ENCODE measurements at regions not wholly inside any gene's neighbourhood (a gene's known extent, or its start where the extent isn't known, plus 50 kb on each side); places are given as distances from the start of the nearest gene placed in this dataset.
"Not testable (repeated sequence)": the region's sequence is repeated elsewhere in the genome, so short reads cannot be mapped to it uniquely, and the experiment has no call there.

- DNase-seq (ENCODE audit: low spot score), result no peak
- FAIRE-seq, result no peak
Observed at GRCh38 chr14:38045461-38045860, 162.2 kb upstream of the SSTR1 start.

DNA sequence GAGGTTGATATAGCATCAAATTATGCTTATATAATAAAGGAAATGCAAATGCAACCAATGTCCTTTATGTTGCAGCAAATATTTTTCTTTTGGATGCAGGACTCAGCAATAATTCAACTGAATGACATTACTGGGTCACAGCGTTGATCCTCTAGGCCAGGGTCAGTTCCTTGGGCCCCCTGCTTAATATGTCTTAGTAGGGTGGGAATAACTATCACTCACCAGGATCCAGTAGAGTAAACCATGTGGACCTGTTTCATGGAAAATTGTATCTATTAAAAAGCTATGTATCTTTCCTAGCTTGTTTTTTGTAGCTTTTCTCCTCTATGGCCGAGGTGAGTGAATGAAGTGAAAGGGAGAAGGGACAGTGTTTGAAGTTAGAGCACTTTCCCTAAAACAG, 161.5 kb upstream of the SSTR1 start:
- FAIRE-seq, result no peak

DNA sequence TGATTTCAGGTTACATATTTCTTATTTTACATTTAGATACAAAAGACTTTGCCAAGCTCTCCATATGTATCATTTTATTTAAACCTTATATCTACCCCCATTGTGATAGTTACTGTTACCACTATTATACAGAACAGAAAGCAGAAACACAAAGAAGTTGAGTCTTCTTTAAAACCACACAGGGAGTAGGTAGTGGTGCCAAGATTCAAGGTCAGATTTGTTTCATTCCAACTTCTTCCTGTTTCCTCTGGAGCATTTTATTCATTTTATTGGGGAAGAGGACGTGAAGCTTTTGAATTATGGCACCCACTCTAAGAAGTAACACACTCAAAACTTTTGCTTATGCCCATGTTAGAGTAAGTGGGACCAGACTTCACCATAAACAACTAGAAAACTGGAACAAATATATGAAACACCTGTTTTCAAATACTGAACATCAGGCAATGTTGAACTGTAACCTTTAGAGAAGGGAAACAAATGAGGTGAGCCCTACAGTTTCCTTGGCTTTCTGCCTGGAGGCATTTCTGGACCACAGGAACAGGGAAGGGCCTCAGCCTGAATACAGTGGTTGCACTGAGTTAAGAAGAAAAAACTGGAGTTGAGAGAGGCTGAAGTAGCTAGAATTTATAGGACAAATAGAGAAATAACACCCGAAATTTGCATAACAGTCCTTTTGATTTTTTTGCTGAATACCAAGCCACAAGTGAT, 160.4 kb upstream of the SSTR1 start:
- DNase-seq (ENCODE audit: low spot score) (no peak), FAIRE-seq (no peak)

More for the DNA sequence above, 161.5 kb upstream of the SSTR1 start:
- no peak for DNase-seq (ENCODE audit: low spot score)

- no peak for DNase-seq (ENCODE audit: low spot score)
- FAIRE-seq, result no peak
Observed at GRCh38 chr14:38053666-38054065, 154.0 kb upstream of the SSTR1 start.

DNA sequence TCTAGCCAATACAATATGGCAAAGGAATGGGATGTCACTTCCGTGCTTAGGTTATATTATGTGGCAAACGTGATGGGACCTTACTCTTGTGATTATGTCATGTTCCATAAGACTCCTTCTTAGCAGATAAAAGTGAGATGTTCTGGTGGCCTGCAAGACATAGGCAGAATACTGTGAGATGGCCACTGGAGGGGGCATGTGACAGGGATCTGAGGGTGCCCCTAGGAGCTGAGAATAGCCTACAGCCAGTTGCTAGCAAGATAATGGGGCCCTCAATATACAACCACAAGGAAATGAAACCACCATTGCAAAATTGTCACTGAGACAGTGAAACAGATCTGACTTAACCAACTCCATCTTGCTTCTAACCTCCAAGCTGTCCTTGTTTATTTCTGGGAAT, 151.4 kb upstream of the SSTR1 start:
- no peak for FAIRE-seq

GRCh38 chr14:38062223-38062622, 145.5 kb upstream of the SSTR1 start:
- DNase-seq (ENCODE audit: low spot score); FAIRE-seq: not testable (repeated sequence)

More for the DNA sequence above, 151.4 kb upstream of the SSTR1 start:
- no peak for DNase-seq (ENCODE audit: low spot score)

GRCh38 chr14:38063711-38064320, 143.9 kb upstream of the SSTR1 start:
- FAIRE-seq (no peak), DNase-seq (ENCODE audit: low spot score) (no peak)

GRCh38 chr14:38065106-38065762, 142.5 kb upstream of the SSTR1 start:
- no peak for FAIRE-seq
- DNase-seq (ENCODE audit: low spot score), result no peak

- DNase-seq (ENCODE audit: low spot score) (no peak), FAIRE-seq (no peak)
Observed at GRCh38 chr14:38070061-38070588, 137.6 kb upstream of the SSTR1 start.

GRCh38 chr14:38073641-38074040, 134.1 kb upstream of the SSTR1 start:
- FAIRE-seq (peak; percentile 60), DNase-seq (ENCODE audit: low spot score) (peak; percentile 19)

- FAIRE-seq, result no peak
Observed at GRCh38 chr14:38074081-38074480, 133.6 kb upstream of the SSTR1 start.

GRCh38 chr14:38074754-38075153, 132.9 kb upstream of the SSTR1 start:
- FAIRE-seq (no peak), DNase-seq (ENCODE audit: low spot score) (no peak)

More at GRCh38 chr14:38074081-38074480, 133.6 kb upstream of the SSTR1 start:
- peak; percentile 9 for DNase-seq (ENCODE audit: low spot score)

- DNase-seq (ENCODE audit: low spot score), result no peak
- no peak for FAIRE-seq
Observed at GRCh38 chr14:38078393-38078792, 129.3 kb upstream of the SSTR1 start.

- peak; percentile 97 for FAIRE-seq
- DNase-seq (ENCODE audit: low spot score), result peak; percentile 67
Observed at GRCh38 chr14:38079268-38079667, 128.4 kb upstream of the SSTR1 start.

- no peak for DNase-seq (ENCODE audit: low spot score)
- no peak for FAIRE-seq
Observed at GRCh38 chr14:38079886-38080285, 127.8 kb upstream of the SSTR1 start.

GRCh38 chr14:38080696-38081095, 127.0 kb upstream of the SSTR1 start:
- DNase-seq (ENCODE audit: low spot score) (peak; percentile 4), FAIRE-seq (peak; percentile 66)

DNA sequence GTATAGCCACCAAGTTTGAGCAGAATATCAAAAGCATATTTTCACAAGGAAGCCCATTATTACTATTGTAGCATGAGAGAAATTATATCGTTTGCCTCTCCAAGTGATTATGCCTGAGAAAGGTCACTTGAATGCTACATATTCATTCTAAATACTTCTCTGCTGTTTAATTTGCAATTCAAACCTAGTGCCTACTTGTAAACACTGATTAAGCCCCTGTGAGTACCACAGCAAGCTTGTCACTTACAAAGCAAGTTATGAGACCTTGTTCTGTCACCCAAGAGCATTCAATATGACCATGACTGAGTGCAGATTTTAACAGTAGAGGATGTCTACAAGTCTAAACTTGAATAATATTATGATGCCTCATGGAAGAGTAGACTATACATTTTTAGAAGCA, 124.7 kb upstream of the SSTR1 start:
- FAIRE-seq (no peak), DNase-seq (ENCODE audit: low spot score) (no peak)

DNA sequence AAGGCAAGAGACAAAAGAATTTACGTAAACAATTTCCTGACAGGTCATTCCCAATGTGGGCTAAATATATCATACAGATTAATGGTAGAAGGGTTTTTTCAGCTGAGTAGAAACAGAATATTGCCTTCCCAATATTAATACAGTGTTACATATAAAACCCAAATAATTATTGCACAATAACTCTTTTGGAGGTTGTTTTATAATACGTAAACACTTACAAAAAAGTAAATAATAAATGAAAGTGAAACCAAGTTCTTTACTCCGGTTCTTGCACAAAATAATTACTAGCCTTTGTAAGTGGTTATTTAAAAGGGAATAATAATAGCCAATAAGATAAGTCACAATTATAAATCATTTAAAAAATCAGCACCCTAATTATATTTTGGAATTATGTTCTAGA, 118.6 kb upstream of the SSTR1 start:
- FAIRE-seq (no peak), DNase-seq (ENCODE audit: low spot score) (no peak)

- no peak for FAIRE-seq
- DNase-seq (ENCODE audit: low spot score), result no peak
Observed at GRCh38 chr14:38090506-38090905, 117.2 kb upstream of the SSTR1 start.

DNA sequence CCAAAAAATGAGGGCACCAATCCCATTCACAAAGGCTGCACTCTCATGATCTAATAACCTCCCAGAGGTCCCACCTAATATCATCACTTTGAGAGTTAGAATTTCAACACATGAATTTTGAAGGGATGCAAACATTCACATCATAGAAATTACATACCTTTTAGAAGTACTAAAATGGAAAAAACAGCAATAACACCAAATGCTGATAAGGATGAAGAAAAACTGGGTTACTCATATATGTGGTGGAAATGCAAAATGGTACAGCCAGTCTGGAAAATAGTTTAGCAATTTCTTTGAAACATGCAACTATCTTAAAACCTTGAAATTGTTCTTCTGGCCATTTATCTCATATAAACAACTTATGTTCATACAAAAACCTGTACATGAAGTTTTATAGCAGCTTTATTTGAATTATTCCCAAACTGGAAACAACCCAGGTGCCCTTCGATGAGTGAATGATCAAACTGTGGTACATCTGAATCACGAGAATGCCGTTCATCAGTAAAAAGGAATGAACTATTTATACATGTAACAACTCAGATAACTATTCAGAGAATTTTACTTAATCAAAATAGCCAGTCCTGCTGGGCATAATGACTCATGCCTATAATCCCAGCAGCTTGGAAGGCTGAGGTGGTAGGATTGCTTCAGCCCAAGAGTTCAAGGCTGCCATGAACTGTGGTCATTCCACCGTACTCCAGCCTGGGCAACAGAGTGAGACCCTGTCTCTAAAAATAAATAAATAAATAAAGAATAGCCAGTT, 109.4 kb upstream of the SSTR1 start:
- FAIRE-seq, result no peak
- DNase-seq (ENCODE audit: low spot score), result peak; percentile 49

- DNase-seq (ENCODE audit: low spot score), result no peak
- FAIRE-seq, result no peak
Observed at GRCh38 chr14:38101679-38102078, 106.0 kb upstream of the SSTR1 start.

All from RCC 7860 (cell line).